K562 (cell line): ENCODE measurements at regions not wholly inside any gene's neighbourhood (a gene's known extent, or its start where the extent isn't known, plus 50 kb on each side); places are given as distances from the start of the nearest gene placed in this dataset.

ENCODE experiments used
- ATAC-seq: fragments of 200-7000 bp; cut with Tn5 transposase; 3 replicates; pipeline ENCODE4 v1.9.1; 2020; ENCODE audit warnings: moderate library complexity
- BruUV-seq: library from RNA; stranded (reverse); fragments of 400-500 nt; replicated peaks from 2 replicates; lab custom pipeline; 2021; lab: Mats Ljungman, UMichigan
- CTCF ChIA-PET: fragments of 300-600 bp; formaldehyde crosslinking; extraction: SDS; loops from one replicate; lab custom pipeline; 2021; ENCODE audit warnings: low intra/inter-chr PET ratio; lab: Yijun Ruan, JAX
- POLR2A ChIA-PET: fragments of 300-600, 350-650 bp; sonication (Branson Sonifier 250); formaldehyde crosslinking; extraction: SDS; loops from one replicate; lab custom pipeline; 2021; ENCODE audit warnings: antibody characterized with exemption, inconsistent platforms; lab: Yijun Ruan, JAX
- DNase-seq, 4 experiments: peaks; one replicate each; pipeline versions ENCODE4 v3.0.0 to v3.0.0-alpha.2; 2011 to 2018; ENCODE audit warnings: low spot score in 3 of 4, mixed read lengths in 3 of 4; ENCODE audit errors: extremely low read depth in 1 of 4
- FAIRE-seq: peaks from 2 replicates; lab custom pipeline; 2011; peaks lifted over from hg19 to GRCh38; lab: Jason Lieb, UNC
- H2AFZ ChIP-seq: 2 replicates; pipeline ENCODE4 v1.6.0; 2011; ENCODE audit warnings: low read depth, low read length, control low read depth, inconsistent platforms
- H3K27ac ChIP-seq: fragments of 200-600 bp; 3 replicates; pipeline ENCODE4 v1.8.0; 2011; ENCODE audit warnings: low read depth, mild to moderate bottlenecking, control low read depth, inconsistent platforms, low read length, moderate library complexity, mixed read lengths; ENCODE audit errors: extremely low read depth
- H3K27me3 ChIP-seq, 2 experiments: fragments of 300-600 bp in 1 of 2; 2 replicates in 1 of 2; 3 replicates in 1 of 2; pipeline versions ENCODE4 v1.6.0 to v1.8.0; 2011; ENCODE audit warnings: inconsistent platforms in 2 of 2, low read length in 2 of 2, mild to moderate bottlenecking in 1 of 2, mixed read lengths in 1 of 2, moderate library complexity in 1 of 2; ENCODE audit not compliant: control insufficient read depth in 2 of 2, insufficient read depth in 2 of 2
- H3K36me3 ChIP-seq: fragments of 300-600 bp; 3 replicates; pipeline ENCODE4 v1.8.0; 2011; ENCODE audit warnings: mild to moderate bottlenecking, low read length, inconsistent platforms; ENCODE audit not compliant: control insufficient read depth, insufficient read depth
- H3K4me1 ChIP-seq, 2 experiments: fragments of 200-600 bp in 1 of 2; replicated peaks in 1 of 2; 2 replicates in 1 of 2; 3 replicates in 1 of 2; pipeline versions ENCODE4 v1.5.1 to v1.8.0; 2011; ENCODE audit warnings: inconsistent platforms in 2 of 2, low read length in 2 of 2, mild to moderate bottlenecking in 1 of 2, mixed read lengths in 1 of 2, moderate library complexity in 1 of 2; ENCODE audit not compliant: control insufficient read depth in 2 of 2, insufficient read depth in 2 of 2
- H3K4me2 ChIP-seq: 2 replicates; pipeline ENCODE4 v1.6.1; 2011; ENCODE audit warnings: low read length, control low read depth, inconsistent platforms, mixed read lengths; ENCODE audit not compliant: insufficient read depth
- H3K4me3 ChIP-seq: fragments of 200-600 bp; sonication (generic), shearing (Covaris generic); 2 replicates; pipeline ENCODE4 v1.5.1; 2016; ENCODE audit warnings: control low read depth, inconsistent platforms
- H3K79me2 ChIP-seq: fragments of 200-600 bp; 3 replicates; pipeline ENCODE4 v1.8.0; 2011; ENCODE audit warnings: low read length, inconsistent platforms; ENCODE audit not compliant: control insufficient read depth, insufficient read depth
- H3K9ac ChIP-seq, 2 experiments: 2 replicates each; pipeline versions ENCODE4 v1.6.0 to v1.6.1; 2011; ENCODE audit warnings: low read depth in 2 of 2, low read length in 2 of 2, control low read depth in 1 of 2, inconsistent platforms in 1 of 2, mild to moderate bottlenecking in 1 of 2, mixed read lengths in 1 of 2; ENCODE audit not compliant: insufficient read depth in 1 of 2
- H3K9me1 ChIP-seq: one replicate; pipeline ENCODE4 v1.6.0; 2011; ENCODE audit warnings: inconsistent platforms, mild to moderate bottlenecking, low read length, moderate library complexity; ENCODE audit not compliant: control insufficient read depth, insufficient read depth
- H3K9me3 ChIP-seq: replicated peaks from 2 replicates; pipeline ENCODE4 v1.5.1; 2011; ENCODE audit warnings: low read depth, low read length, inconsistent platforms; ENCODE audit not compliant: control insufficient read depth, insufficient read depth
- H4K20me1 ChIP-seq: replicated peaks from 2 replicates; pipeline ENCODE4 v1.6.1; 2011; ENCODE audit warnings: low read length, inconsistent platforms, mixed read lengths; ENCODE audit not compliant: control insufficient read depth, insufficient read depth
- E2F6 ChIP-seq, 2 experiments: IDR thresholded peaks; 2 replicates each; pipeline ENCODE4 v1.6.1; 2011; ENCODE audit warnings: borderline replicate concordance in 1 of 2, control low read depth in 1 of 2, low read depth in 1 of 2, low read length in 1 of 2, mild to moderate bottlenecking in 1 of 2, mixed read lengths in 1 of 2, moderate library complexity in 1 of 2; ENCODE audit not compliant: insufficient read depth in 1 of 2, insufficient read length in 1 of 2, poor library complexity in 1 of 2, severe bottlenecking in 1 of 2; ENCODE audit errors: extremely low read depth in 1 of 2
- ETV1 ChIP-seq: fragments of 450-650 bp; conservative IDR thresholded peaks from 2 replicates; pipeline ENCODE4 v1.6.1; 2016; ENCODE audit warnings: missing genetic modification characterization, control low read depth, low read depth, missing compliant biosample characterization
- MBD1 ChIP-seq: fragments of 250-450 bp; sonication (Bioruptor Pico); IDR thresholded peaks from 2 replicates; pipeline ENCODE4 v1.8.0; 2022; ENCODE audit warnings: inconsistent platforms
- NBN ChIP-seq: fragments of 450-650 bp; IDR thresholded peaks from 2 replicates; pipeline ENCODE4 v1.6.1; 2016; ENCODE audit warnings: low read depth, mild to moderate bottlenecking
- RBM14 ChIP-seq: fragments of 200-400 bp; formaldehyde crosslinking; IDR thresholded peaks from 2 replicates; pipeline ENCODE4 v1.6.1; 2018; ENCODE audit warnings: low read depth, mild to moderate bottlenecking, low read length, moderate library complexity, borderline replicate concordance; ENCODE audit not compliant: insufficient read depth
- SMAD4 ChIP-seq: fragments of 250-450 bp; sonication (Bioruptor Pico); conservative IDR thresholded peaks from 2 replicates; pipeline ENCODE4 v1.8.0; 2021; ENCODE audit warnings: inconsistent platforms, mild to moderate bottlenecking, moderate library complexity
- SUPT5H ChIP-seq: fragments of 450-650 bp; IDR thresholded peaks from 2 replicates; pipeline ENCODE4 v1.6.1; 2016
- WHSC1 ChIP-seq: IDR thresholded peaks from one replicate; pipeline ENCODE4 v1.6.1; 2012; ENCODE audit warnings: low read length, control low read depth, inconsistent platforms
- XRCC3 ChIP-seq: fragments of 450-650 bp; IDR thresholded peaks from 2 replicates; pipeline ENCODE4 v1.6.1; 2017; ENCODE audit warnings: mild to moderate bottlenecking, moderate library complexity
- ZNF75A ChIP-seq: fragments of 450-650 bp; formaldehyde crosslinking; IDR thresholded peaks from 2 replicates; pipeline ENCODE4 v1.4.0; 2020; ENCODE audit warnings: mild to moderate bottlenecking
- in situ Hi-C: fragments of 300-500 bp; cut with MboI; formaldehyde crosslinking; loops from 4 replicates; pipeline ENCODE4 v1.15.0; 2018; ENCODE audit warnings: inconsistent platforms, mixed read lengths
- intact Hi-C: fragments of 100-400 bp; cut with micrococcal nuclease; formaldehyde crosslinking; loops from 2 replicates; pipeline ENCODE4 v1.14.2; 2022

GRCh38 chrX:99572711-99573110 is 837.4 kb downstream of the PCDH19 start:
- no peak for ATAC-seq
- POLR2A ChIA-PET, result no interaction called here
- H3K9me1 ChIP-seq, result no peaks in the 10 kb centered on the region
- H2AFZ ChIP-seq, result no peak overlapping the region
- H3K9ac ChIP-seq, result no peak overlapping the region
- H3K4me1 ChIP-seq, result no peaks in the 10 kb centered on the region
- no peaks in the 10 kb centered on the region for H3K27me3 ChIP-seq
- no peaks in the 10 kb centered on the region for H4K20me1 ChIP-seq
- H3K4me2 ChIP-seq, result no peak overlapping the region
- no peak for FAIRE-seq
- intact Hi-C loops (no loop called here), in situ Hi-C loops (no loop called here)
- H3K9me3 ChIP-seq, result no peaks in the 10 kb centered on the region
- no peaks in the 10 kb centered on the region for H3K79me2 ChIP-seq
- no peaks in the 10 kb centered on the region for H3K36me3 ChIP-seq
- CTCF ChIA-PET, result no interaction called here
- no peak for DNase-seq
- no peak for TF ChIP-seq SMAD4 (CRISPR knock-in tag)
- TF ChIP-seq MBD1 (CRISPR knock-in tag), result no peak
- no peak for TF ChIP-seq XRCC3
- TF ChIP-seq ETV1 (tag), result no peak
- TF ChIP-seq E2F6 (IDR thresholded peaks at IDR 0.05; ENCODE audit: borderline replicate concordance in 1 of 2, extremely low read depth in 1 of 2, insufficient read depth in 1 of 2, insufficient read length in 1 of 2, low read depth in 1 of 2, low read length in 1 of 2, poor library complexity in 1 of 2, severe bottlenecking in 1 of 2), result no peak
- TF ChIP-seq ZNF75A (CRISPR knock-in tag), result no peak
- no peak for TF ChIP-seq SUPT5H
- TF ChIP-seq NBN, result no peak
- no peak for TF ChIP-seq RBM14
- TF ChIP-seq WHSC1, result no peak
- H3K4me3 ChIP-seq, result no peak overlapping the region
- BruUV-seq, result no TSS peak
- H3K27ac ChIP-seq, result no peak overlapping the region
